Keratinocyte (primary cell): ENCODE measurements at regions not wholly inside any gene's neighbourhood (a gene's known extent, or its start where the extent isn't known, plus 50 kb on each side); places are given as distances from the start of the nearest gene placed in this dataset.

Experiments used
- CTCF ChIP-seq, 3 experiments: IDR thresholded peaks in 1 of 3; conservative IDR thresholded peaks in 1 of 3; optimal IDR thresholded peaks in 1 of 3; 2 replicates in 2 of 3; 3 replicates in 1 of 3; pipeline versions ENCODE3 to v1.5.1; 2011; ENCODE audit warnings: low read length in 3 of 3, mild to moderate bottlenecking in 3 of 3, moderate library complexity in 2 of 3, control low read depth in 1 of 3, inconsistent platforms in 1 of 3; ENCODE audit not compliant: insufficient read depth in 2 of 3; ENCODE audit errors: extremely low read depth in 1 of 3
- EZH2 ChIP-seq: IDR thresholded peaks from one replicate; pipeline ENCODE4 v1.6.1; 2012; ENCODE audit warnings: inconsistent platforms, mild to moderate bottlenecking, low read length, moderate library complexity

- TF ChIP-seq CTCF (optimal IDR thresholded peaks at IDR 0.05 in 1 of 3, IDR thresholded peaks at IDR 0.05 in 1 of 3, conservative IDR thresholded peaks at IDR 0.05 in 1 of 3; ENCODE audit: extremely low read depth in 1 of 3, insufficient read depth in 2 of 3, low read length in 3 of 3) = no peak
- no peak for TF ChIP-seq EZH2
Measured at GRCh38 chr10:739403-739802, 49.9 kb upstream of the DIP2C start.
